ENCODE measurements at regions not wholly inside any gene's neighbourhood (a gene's known extent, or its start where the extent isn't known, plus 50 kb on each side); places are given as distances from the start of the nearest gene placed in this dataset.
A peak's percentile ranks its signal among the peaks of the same experiment; 100 is the strongest.
"Not testable (repeated sequence)": the region's sequence is repeated elsewhere in the genome, so short reads cannot be mapped to it uniquely, and the experiment has no call there.

- Histone ChIP-seq H3K23ac (ENCODE audit: low read length) (no peak overlapping the region), H4K5ac (ENCODE audit: low read length) (no peak overlapping the region), H3K36me3 (ENCODE audit: control insufficient read depth, insufficient read depth, low read length) (no peaks in the 10 kb centered on the region), H3K56ac (ENCODE audit: low read length) (no peak overlapping the region), H2BK15ac (replicated peaks; ENCODE audit: low read depth) (peak overlapping the region; percentile 27), H4K8ac (ENCODE audit: low read depth, low read length) (no peak overlapping the region), H3K4me1 (ENCODE audit: control insufficient read depth, low read depth, low read length) (no peaks in the 10 kb centered on the region), H3K27me3 (ENCODE audit: insufficient read depth, low read length, poor library complexity) (no peaks in the 10 kb centered on the region), H3K4ac (ENCODE audit: low read depth, low read length) (no peak overlapping the region), H2BK120ac (ENCODE audit: low read depth, low read length) (no peak overlapping the region), H3K9ac (ENCODE audit: low read length) (no peak overlapping the region), H3K4me3 (ENCODE audit: low read length) (no peak overlapping the region), H3K27ac (ENCODE audit: low read depth, low read length) (no peak overlapping the region), H3K79me2 (ENCODE audit: control insufficient read depth, insufficient read depth, low read length) (no peaks in the 10 kb centered on the region), H3K4me2 (ENCODE audit: low read length) (no peak overlapping the region), H3K18ac (ENCODE audit: low read length) (no peak overlapping the region), H2BK5ac (ENCODE audit: low read length) (no peak overlapping the region), H3K79me1 (ENCODE audit: low read length) (no peaks in the 10 kb centered on the region), H2AK5ac (ENCODE audit: low read length) (no peak overlapping the region)
- no CpG with 5 or more reads among the region's 4 CpGs for WGBS (ENCODE audit: extremely low coverage, insufficient coverage, low lambda C conversion rate)
- DNase-seq: no peak
Measured at GRCh38 chr4:89492581-89493071, 185.0 kb upstream of the GPRIN3 start.

DNA sequence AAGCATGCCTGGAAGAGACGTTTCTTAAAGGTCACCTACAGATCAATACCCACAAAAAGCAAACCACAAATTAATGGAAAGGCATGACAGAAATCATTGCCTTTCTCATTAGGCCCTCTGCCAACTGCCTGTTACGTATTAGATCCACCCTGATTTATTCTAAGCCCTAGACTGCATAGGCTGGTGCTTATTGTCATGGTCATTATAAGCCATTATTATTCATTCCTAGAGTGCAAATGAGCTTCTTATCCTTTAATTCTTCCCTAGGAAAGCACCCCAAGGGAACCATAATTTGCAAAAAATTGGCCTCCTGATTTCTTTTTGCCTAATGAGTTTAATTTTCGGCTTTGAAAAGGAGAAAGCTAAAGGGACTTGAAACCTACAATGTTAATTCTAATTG, 184.2 kb upstream of the GPRIN3 start:
- Histone ChIP-seq H3K27ac (ENCODE audit: low read depth, low read length) (no peak overlapping the region), H3K23ac (ENCODE audit: low read length) (no peak overlapping the region)

GRCh38 chr4:89489921-89490431, 182.4 kb upstream of the GPRIN3 start:
- not testable (repeated sequence) for DNase-seq; H2BK5ac ChIP-seq (ENCODE audit: low read length); H3K56ac ChIP-seq (ENCODE audit: low read length); H2BK15ac ChIP-seq (replicated peaks; ENCODE audit: low read depth); H3K4me2 ChIP-seq (ENCODE audit: low read length); H3K9ac ChIP-seq (ENCODE audit: low read length); H3K79me1 ChIP-seq (ENCODE audit: low read length); H3K23ac ChIP-seq (ENCODE audit: low read length); H3K27me3 ChIP-seq (ENCODE audit: insufficient read depth, low read length, poor library complexity); H3K27ac ChIP-seq (ENCODE audit: low read depth, low read length); H2BK120ac ChIP-seq (ENCODE audit: low read depth, low read length); H3K79me2 ChIP-seq (ENCODE audit: control insufficient read depth, insufficient read depth, low read length); H2AK5ac ChIP-seq (ENCODE audit: low read length); H3K4me3 ChIP-seq (ENCODE audit: low read length); H3K18ac ChIP-seq (ENCODE audit: low read length); H3K4ac ChIP-seq (ENCODE audit: low read depth, low read length); H4K8ac ChIP-seq (ENCODE audit: low read depth, low read length); H4K5ac ChIP-seq (ENCODE audit: low read length); H3K36me3 ChIP-seq (ENCODE audit: control insufficient read depth, insufficient read depth, low read length); H3K4me1 ChIP-seq (ENCODE audit: control insufficient read depth, low read depth, low read length)
- no CpG with 5 or more reads among the region's 35 CpGs for WGBS (ENCODE audit: extremely low coverage, insufficient coverage, low lambda C conversion rate)

More for the DNA sequence above, 184.2 kb upstream of the GPRIN3 start:
- Histone ChIP-seq H4K5ac (ENCODE audit: low read length) (no peak overlapping the region), H2BK15ac (replicated peaks; ENCODE audit: low read depth) (no peak overlapping the region), H3K56ac (ENCODE audit: low read length) (no peak overlapping the region), H2BK5ac (ENCODE audit: low read length) (no peak overlapping the region), H4K8ac (ENCODE audit: low read depth, low read length) (no peak overlapping the region), H2BK120ac (ENCODE audit: low read depth, low read length) (no peak overlapping the region), H2AK5ac (ENCODE audit: low read length) (no peak overlapping the region), H3K79me2 (ENCODE audit: control insufficient read depth, insufficient read depth, low read length) (no peaks in the 10 kb centered on the region), H3K18ac (ENCODE audit: low read length) (no peak overlapping the region), H3K4me1 (ENCODE audit: control insufficient read depth, low read depth, low read length) (no peaks in the 10 kb centered on the region), H3K4me2 (ENCODE audit: low read length) (no peak overlapping the region), H3K9ac (ENCODE audit: low read length) (no peak overlapping the region), H3K4me3 (ENCODE audit: low read length) (no peak overlapping the region), H3K4ac (ENCODE audit: low read depth, low read length) (no peak overlapping the region), H3K27me3 (ENCODE audit: insufficient read depth, low read length, poor library complexity) (no peaks in the 10 kb centered on the region), H3K79me1 (ENCODE audit: low read length) (no peaks in the 10 kb centered on the region), H3K36me3 (ENCODE audit: control insufficient read depth, insufficient read depth, low read length) (no peaks in the 10 kb centered on the region)
- no CpG with 5 or more reads among the region's 3 CpGs for WGBS (ENCODE audit: extremely low coverage, insufficient coverage, low lambda C conversion rate)
- DNase-seq: no peak

GRCh38 chr4:89489338-89489771, 181.8 kb upstream of the GPRIN3 start:
- no CpG with 5 or more reads among the region's 13 CpGs for WGBS (ENCODE audit: extremely low coverage, insufficient coverage, low lambda C conversion rate)

DNA sequence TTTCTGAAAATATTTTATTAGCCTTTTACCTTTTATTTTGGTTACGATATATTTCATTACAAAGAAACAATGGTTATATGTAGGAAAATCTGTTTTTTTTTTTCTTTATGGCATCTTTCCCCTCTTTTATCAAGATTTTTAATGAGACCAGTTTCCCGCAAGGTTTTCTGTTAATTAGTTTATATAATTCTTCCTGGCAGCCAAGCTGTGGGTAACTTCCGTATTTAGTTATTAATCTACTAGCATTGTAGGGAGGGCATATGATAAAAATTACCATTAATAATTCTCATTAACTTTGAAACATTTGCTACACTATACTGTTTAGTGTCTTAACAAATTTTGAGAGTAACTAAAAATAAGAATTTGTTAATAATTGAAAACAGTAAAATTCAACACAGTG, 181.1 kb upstream of the GPRIN3 start:
- Histone ChIP-seq H3K4me3 (ENCODE audit: low read length) (no peak overlapping the region), H3K4me1 (ENCODE audit: control insufficient read depth, low read depth, low read length) (no peaks in the 10 kb centered on the region), H3K4ac (ENCODE audit: low read depth, low read length) (no peak overlapping the region), H4K5ac (ENCODE audit: low read length) (no peak overlapping the region), H3K27ac (ENCODE audit: low read depth, low read length) (no peak overlapping the region), H3K23ac (ENCODE audit: low read length) (no peak overlapping the region), H2BK15ac (replicated peaks; ENCODE audit: low read depth) (no peak overlapping the region), H2AK5ac (ENCODE audit: low read length) (no peak overlapping the region), H3K79me2 (ENCODE audit: control insufficient read depth, insufficient read depth, low read length) (no peaks in the 10 kb centered on the region), H3K4me2 (ENCODE audit: low read length) (no peak overlapping the region), H2BK120ac (ENCODE audit: low read depth, low read length) (no peak overlapping the region), H3K18ac (ENCODE audit: low read length) (no peak overlapping the region), H3K79me1 (ENCODE audit: low read length) (no peaks in the 10 kb centered on the region), H3K36me3 (ENCODE audit: control insufficient read depth, insufficient read depth, low read length) (no peaks in the 10 kb centered on the region), H3K9ac (ENCODE audit: low read length) (no peak overlapping the region), H4K8ac (ENCODE audit: low read depth, low read length) (no peak overlapping the region), H3K27me3 (ENCODE audit: insufficient read depth, low read length, poor library complexity) (no peaks in the 10 kb centered on the region), H3K56ac (ENCODE audit: low read length) (no peak overlapping the region), H2BK5ac (ENCODE audit: low read length) (no peak overlapping the region)
- no CpG with 5 or more reads among the region's 3 CpGs for WGBS (ENCODE audit: extremely low coverage, insufficient coverage, low lambda C conversion rate)
- no peak for DNase-seq

More at GRCh38 chr4:89489338-89489771, 181.8 kb upstream of the GPRIN3 start:
- no peak overlapping the region for H2BK5ac ChIP-seq (ENCODE audit: low read length)
- H3K4ac ChIP-seq (ENCODE audit: low read depth, low read length): no peak overlapping the region
- peak overlapping the region; percentile 76 for H4K8ac ChIP-seq (ENCODE audit: low read depth, low read length)
- no peaks in the 10 kb centered on the region for H3K79me2 ChIP-seq (ENCODE audit: control insufficient read depth, insufficient read depth, low read length)
- no peak overlapping the region for H4K5ac ChIP-seq (ENCODE audit: low read length)
- H2AK5ac ChIP-seq (ENCODE audit: low read length): no peak overlapping the region
- no peak overlapping the region for H2BK15ac ChIP-seq (replicated peaks; ENCODE audit: low read depth)
- no peak overlapping the region for H3K23ac ChIP-seq (ENCODE audit: low read length)
- no peak overlapping the region for H3K4me2 ChIP-seq (ENCODE audit: low read length)
- H3K4me1 ChIP-seq (ENCODE audit: control insufficient read depth, low read depth, low read length): no peaks in the 10 kb centered on the region
- no peaks in the 10 kb centered on the region for H3K27me3 ChIP-seq (ENCODE audit: insufficient read depth, low read length, poor library complexity)
- no peak overlapping the region for H3K9ac ChIP-seq (ENCODE audit: low read length)
- H3K36me3 ChIP-seq (ENCODE audit: control insufficient read depth, insufficient read depth, low read length): no peaks in the 10 kb centered on the region
- H3K18ac ChIP-seq (ENCODE audit: low read length): peak overlapping the region; percentile 80
- H3K79me1 ChIP-seq (ENCODE audit: low read length): no peaks in the 10 kb centered on the region
- H3K4me3 ChIP-seq (ENCODE audit: low read length): no peak overlapping the region
- H3K27ac ChIP-seq (ENCODE audit: low read depth, low read length): no peak overlapping the region
- DNase-seq: peak; percentile 54
- H2BK120ac ChIP-seq (ENCODE audit: low read depth, low read length): peak overlapping the region; percentile 28
- no peak overlapping the region for H3K56ac ChIP-seq (ENCODE audit: low read length)

- Histone ChIP-seq H3K4ac (ENCODE audit: low read depth, low read length) (no peak overlapping the region), H2BK5ac (ENCODE audit: low read length) (no peak overlapping the region), H2BK15ac (replicated peaks; ENCODE audit: low read depth) (no peak overlapping the region), H3K79me1 (ENCODE audit: low read length) (no peaks in the 10 kb centered on the region), H3K23ac (ENCODE audit: low read length) (no peak overlapping the region), H3K4me1 (ENCODE audit: control insufficient read depth, low read depth, low read length) (no peaks in the 10 kb centered on the region), H3K27ac (ENCODE audit: low read depth, low read length) (no peak overlapping the region), H2AK5ac (ENCODE audit: low read length) (no peak overlapping the region), H3K18ac (ENCODE audit: low read length) (peak overlapping the region; percentile 12), H4K8ac (ENCODE audit: low read depth, low read length) (no peak overlapping the region), H3K4me3 (ENCODE audit: low read length) (no peak overlapping the region), H3K79me2 (ENCODE audit: control insufficient read depth, insufficient read depth, low read length) (no peaks in the 10 kb centered on the region), H3K56ac (ENCODE audit: low read length) (no peak overlapping the region), H3K4me2 (ENCODE audit: low read length) (no peak overlapping the region), H3K36me3 (ENCODE audit: control insufficient read depth, insufficient read depth, low read length) (no peaks in the 10 kb centered on the region), H3K27me3 (ENCODE audit: insufficient read depth, low read length, poor library complexity) (no peaks in the 10 kb centered on the region), H2BK120ac (ENCODE audit: low read depth, low read length) (no peak overlapping the region), H3K9ac (ENCODE audit: low read length) (no peak overlapping the region), H4K5ac (ENCODE audit: low read length) (no peak overlapping the region)
- peak; percentile 87 for DNase-seq
Measured at GRCh38 chr4:89486673-89487072, 179.1 kb upstream of the GPRIN3 start.

All from mesendoderm (in vitro differentiated cells).